Fibroblast of peridontal ligament (primary cell): ENCODE measurements at regions not wholly inside any gene's neighbourhood (a gene's known extent, or its start where the extent isn't known, plus 50 kb on each side); places are given as distances from the start of the nearest gene placed in this dataset.
"Not testable (repeated sequence)": the region's sequence is repeated elsewhere in the genome, so short reads cannot be mapped to it uniquely, and the experiment has no call there.

Source experiments
- DNase-seq: peaks from one replicate; pipeline ENCODE4 v3.0.0-alpha.2; 2010; ENCODE audit errors: extremely low read depth

GRCh38 chr3:167001374-167001773 lies 378.7 kb downstream of the ZBBX start:
- DNase-seq: no peak

- no peak for DNase-seq
These were observed 387.0 kb downstream of the ZBBX start for GRCh38 chr3:166993015-166993630.

DNA sequence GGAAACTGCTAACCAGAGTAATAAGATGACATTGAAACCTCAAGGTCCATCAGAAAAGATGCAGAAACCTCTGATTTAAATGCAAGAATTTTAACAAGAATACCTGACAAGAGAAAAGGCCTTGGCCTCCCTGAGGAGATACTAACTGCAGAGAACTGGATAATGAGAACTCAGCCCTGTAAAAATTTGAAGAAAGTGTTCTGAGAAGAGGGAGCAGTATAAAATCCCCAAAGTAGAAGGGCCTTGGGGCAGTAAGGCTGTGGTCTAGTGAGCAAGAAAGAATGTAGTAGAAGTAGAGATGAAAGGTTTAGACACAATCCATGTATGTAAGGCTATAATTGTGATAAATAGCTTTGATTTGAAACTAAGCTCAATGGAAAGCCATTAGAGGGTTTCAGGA lies 394.1 kb downstream of the ZBBX start:
- no peak for DNase-seq

GRCh38 chr3:166975796-166976195 lies 404.3 kb downstream of the ZBBX start:
- DNase-seq: not testable (repeated sequence)

DNA sequence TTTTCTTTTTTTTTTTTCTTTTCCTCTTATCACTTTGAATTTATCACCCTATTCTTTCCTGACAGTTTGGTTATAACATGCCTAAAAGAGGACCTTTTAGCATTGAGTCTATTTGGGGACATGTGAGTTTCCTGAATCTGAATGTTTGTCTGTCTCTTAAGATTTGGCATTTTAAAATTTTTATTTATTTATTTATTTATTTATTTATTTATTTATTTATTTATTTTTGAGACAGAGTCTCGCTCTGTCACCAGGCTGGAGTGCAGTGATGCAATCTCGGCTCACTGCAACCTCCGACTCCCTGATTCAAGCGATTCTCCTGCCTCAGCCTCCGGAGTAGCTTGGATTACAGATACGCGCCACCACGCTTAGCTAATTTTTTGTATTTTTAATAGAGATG lies 412.4 kb downstream of the ZBBX start:
- DNase-seq: not testable (repeated sequence)

GRCh38 chr3:166962911-166963310 lies 417.2 kb downstream of the ZBBX start:
- DNase-seq: no peak

GRCh38 chr3:166957121-166957520 lies 423.0 kb downstream of the ZBBX start:
- no peak for DNase-seq

GRCh38 chr3:166955201-166955939 lies 424.7 kb downstream of the ZBBX start:
- DNase-seq: no peak

GRCh38 chr3:166934879-166935278 lies 445.2 kb downstream of the ZBBX start:
- DNase-seq: no peak

DNA sequence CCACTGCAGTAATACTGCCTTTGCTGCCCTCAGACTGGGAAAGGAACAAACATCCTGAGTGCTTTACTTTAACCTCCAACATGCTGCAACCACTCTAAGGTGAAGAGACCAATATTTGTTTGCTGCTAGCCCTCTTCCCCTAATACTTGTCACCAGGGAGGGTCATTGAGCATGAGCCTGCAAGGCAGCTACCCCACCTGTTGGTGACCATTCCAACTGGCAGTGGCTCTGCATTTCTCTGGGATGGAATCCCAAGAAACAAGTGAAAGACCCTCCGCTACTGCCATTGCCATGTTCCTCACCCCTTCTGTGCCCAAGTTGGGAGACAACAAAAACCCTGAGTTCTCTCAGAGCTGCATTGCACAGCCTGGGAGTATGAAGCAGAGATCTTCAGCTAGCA lies 462.7 kb downstream of the ZBBX start:
- no peak for DNase-seq

DNA sequence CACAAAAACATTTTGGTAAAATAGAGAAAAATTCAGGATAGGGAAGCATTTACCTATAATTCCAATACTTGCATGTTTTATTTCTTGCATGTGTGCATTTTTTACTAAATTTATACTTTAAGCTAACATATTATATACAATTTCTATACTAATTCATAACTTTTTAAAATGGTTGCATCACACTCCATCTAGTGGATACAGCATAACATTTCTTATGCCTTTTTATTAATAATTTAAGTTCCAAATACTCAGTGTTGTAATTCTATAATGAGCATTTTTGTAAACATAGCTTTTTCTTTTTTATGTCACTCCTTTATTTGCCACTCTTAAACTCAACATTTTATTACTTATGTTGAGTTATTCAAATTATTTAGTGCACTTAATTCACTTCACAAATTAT lies 477.7 kb downstream of the ZBBX start:
- DNase-seq: no peak

DNA sequence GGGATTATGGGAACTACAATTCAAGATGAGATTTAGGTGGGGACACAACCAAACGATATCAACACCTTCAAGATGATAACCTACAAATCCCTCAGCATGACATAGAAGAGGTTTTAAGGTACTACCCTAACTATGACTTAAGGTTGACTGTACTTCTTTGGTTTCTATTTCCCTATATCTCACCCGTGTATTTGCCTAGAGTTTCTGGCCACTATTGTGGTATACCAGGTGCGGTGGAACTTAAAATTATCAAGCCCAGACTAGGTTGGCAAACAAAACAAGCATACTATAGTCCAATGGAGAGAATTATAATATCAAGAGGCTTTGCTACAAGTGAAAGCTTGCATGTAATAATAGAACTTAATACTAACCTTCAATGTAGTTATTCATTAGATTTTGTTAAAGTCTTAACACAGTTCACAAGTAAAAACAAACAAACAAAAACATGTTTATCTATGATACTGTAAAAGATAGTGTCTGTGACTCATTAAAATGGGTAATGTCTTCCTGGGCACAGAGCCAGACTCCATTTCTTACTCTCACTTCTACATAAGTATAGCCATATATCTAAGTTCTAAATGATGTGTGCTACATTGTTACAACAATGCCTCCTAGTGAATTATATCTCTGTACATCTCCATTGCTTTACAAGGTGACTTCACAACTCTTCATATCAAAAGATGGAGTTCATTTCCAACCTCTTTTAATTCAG lies 479.1 kb downstream of the ZBBX start:
- DNase-seq: no peak

DNA sequence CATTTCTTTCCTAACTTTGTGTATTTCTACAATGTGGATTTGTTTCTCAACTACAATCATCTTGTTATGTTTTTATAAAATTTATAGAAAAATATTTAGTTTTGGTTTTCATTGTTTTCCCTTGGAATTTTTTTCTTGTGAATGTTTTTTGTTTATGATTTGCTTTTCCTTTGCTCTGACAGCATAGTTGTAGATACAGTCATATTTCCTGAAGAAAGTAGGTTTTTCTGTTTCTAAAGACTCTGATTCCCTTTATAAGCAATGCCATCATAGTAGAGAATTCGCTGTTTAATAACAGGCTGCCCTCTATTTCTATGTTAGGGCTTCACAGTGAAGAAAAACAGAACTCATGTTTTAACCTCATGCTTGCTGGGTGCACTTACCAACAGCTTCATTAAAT lies 482.3 kb downstream of the ZBBX start:
- DNase-seq: no peak

DNA sequence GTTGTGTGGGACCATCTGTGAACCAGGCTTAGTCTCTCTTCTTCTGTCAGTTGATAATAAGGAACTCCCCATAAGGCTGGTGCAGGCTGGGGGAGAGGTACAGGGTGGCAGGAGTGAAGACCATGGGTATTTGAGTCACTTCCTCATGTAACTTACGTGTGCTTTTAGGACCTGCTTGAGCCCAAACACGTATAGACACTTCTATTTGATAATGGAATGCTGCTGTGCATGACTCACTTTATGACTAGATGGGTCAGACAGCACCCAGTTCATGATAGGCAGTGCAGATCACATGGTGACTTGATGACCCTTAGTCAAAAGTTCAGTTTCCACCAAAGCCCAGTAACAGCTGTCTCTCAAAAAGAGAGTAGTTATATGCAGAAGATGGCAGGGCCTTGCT lies 490.9 kb downstream of the ZBBX start:
- no peak for DNase-seq

DNA sequence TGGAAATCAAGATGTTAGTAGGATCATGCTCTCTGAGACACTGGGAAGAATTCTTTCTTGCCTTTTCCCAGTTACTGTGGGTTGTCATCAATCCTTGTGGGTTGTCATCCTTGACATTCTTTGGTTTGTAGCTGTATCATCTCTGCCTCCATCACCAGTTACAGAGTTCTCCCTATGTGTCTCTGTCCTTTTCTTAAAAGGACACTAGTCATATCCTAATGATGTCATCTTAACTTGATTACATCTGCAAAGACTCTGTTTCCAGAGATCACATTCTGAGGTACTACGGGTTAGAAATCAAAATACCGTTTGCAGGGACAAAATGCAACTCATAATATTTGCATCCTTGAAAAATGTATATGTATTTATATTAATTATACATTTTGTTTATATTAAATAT lies 500.4 kb downstream of the ZBBX start:
- no peak for DNase-seq

DNA sequence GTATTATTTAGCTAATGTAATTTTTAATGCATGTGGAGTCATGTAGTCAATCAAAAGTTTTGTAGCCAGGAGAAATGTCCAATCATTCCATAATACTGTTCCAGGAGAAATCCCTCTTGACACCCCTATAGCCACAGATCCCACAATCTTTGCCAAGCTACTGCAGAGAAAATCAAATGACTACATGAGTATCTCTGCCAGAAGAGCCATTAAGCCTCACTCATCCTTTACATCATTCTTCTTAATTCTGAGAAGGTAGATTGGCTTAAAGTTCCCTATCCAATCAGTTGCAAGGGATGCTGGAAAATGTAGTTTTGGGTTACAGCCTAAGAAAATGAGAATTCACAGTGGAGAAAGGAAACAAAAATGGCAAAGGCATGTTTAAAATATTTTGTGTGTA lies 502.1 kb downstream of the ZBBX start:
- DNase-seq: no peak

DNA sequence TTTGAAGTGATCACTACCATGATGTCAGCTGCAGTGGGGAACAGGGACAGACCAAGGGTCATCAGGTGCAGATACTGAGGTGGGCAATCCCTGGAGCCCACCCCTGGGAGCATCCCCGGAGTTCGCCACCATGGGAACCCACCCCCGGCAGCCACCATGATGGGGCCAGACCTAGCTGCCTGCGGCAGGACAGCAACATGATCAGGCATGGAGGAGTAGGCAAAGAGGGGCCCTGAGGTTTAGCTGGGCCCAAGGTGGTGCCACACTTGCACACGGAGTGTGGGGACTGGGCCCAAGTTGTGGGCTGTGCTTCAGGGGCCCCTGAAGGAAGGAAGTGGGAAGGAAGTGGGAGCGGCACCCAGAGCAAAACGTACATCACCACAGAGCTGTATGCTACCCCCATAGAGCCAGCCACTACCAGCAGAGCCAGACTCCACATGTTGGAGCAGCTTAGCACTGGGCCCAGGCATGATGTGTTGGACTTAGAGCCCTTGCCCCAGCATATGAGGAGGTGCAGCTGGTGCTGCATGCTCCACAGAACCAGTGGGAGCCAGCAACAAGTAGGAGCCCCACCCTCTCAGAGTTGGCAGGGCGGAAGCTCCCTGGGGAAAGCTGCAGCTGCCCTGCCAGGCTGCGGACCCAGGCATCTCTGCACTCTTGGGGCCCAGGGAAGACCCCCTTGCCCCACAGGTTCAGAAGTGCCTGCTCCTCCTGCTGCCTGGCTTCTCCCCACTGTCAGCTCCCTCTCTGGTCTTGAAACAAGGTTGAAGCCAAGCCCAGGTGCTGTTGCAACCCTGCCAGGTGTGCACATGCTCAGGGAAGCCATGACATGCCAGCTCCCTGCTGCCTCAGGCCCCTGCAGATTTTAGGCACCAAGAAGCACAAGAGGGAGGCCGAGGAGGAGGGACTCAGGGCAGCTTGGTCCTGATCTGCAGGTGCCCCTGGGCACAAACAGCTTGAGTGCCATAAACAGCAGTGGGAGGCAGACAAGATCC lies 515.3 kb downstream of the ZBBX start:
- no peak for DNase-seq

GRCh38 chr3:166860217-166860616 lies 519.9 kb downstream of the ZBBX start:
- DNase-seq: no peak

DNA sequence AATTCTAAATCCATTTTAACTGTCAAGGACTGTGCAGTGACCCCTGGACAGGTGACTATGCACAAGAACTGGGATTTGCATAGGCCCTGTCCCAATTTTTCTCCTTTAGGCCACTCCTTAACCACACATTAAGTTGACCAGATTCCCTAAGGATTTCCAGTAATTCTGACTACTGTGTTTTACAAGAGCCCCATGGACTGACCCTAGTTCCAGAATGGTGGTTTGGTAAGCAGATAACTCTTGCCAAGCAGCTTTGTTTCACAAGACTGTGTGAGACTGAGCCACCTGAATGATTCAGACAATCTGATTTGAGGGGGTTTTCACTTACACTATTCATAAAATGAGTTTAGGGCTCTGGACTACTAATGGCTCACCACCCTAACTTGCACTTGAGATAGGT lies 535.8 kb downstream of the ZBBX start:
- no peak for DNase-seq

DNA sequence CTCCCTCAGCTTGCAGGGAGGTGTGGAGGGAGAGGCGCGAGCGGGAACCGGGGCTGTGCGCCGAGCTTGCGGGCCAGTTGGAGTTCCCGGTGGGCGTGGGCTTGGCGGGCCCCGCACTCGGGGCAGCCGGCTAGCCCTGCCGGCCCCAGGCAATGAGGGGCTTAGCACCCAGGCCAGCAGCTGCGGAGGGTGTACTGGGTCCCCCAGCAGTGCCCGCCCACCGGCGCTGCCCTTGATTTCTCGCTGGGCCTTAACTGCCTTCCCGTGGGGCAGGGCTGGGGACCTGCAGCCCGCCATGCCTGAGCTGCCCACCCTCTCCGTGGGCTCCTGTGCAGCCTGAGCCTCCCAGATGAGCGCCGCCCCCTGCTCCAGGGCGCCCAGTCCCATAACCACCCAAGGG lies 537.3 kb downstream of the ZBBX start:
- not testable (repeated sequence) for DNase-seq

GRCh38 chr3:166837535-166837934 lies 542.6 kb downstream of the ZBBX start:
- DNase-seq: no peak

GRCh38 chr3:166836836-166837235 lies 543.3 kb downstream of the ZBBX start:
- no peak for DNase-seq
